Endothelial cell of umbilical vein (primary cell): ENCODE measurements at regions not wholly inside any gene's neighbourhood (a gene's known extent, or its start where the extent isn't known, plus 50 kb on each side); places are given as distances from the start of the nearest gene placed in this dataset.

Experiments used
- CTCF ChIP-seq, 2 donors: IDR thresholded peaks; 1 replicate in 1 of 2; 2 replicates in 1 of 2; pipeline ENCODE4 v1.5.1; 2011; ENCODE audit warnings: low read length in 2 of 2, mild to moderate bottlenecking in 2 of 2, moderate library complexity in 2 of 2, control low read depth in 1 of 2, inconsistent platforms in 1 of 2, low read depth in 1 of 2; ENCODE audit not compliant: insufficient read depth in 1 of 2; ENCODE audit errors: extremely low read depth in 1 of 2
- EZH2 ChIP-seq: IDR thresholded peaks from 2 replicates; pipeline ENCODE4 v1.6.1; 2012; ENCODE audit warnings: borderline replicate concordance, low read depth, mild to moderate bottlenecking, moderate library complexity, low read length, inconsistent platforms; ENCODE audit not compliant: severe bottlenecking
- JUN ChIP-seq: IDR thresholded peaks from 2 replicates; pipeline ENCODE4 v1.6.1; 2011; ENCODE audit warnings: borderline replicate concordance, low read depth; ENCODE audit not compliant: insufficient read length, insufficient read depth
- MAX ChIP-seq: IDR thresholded peaks from 2 replicates; pipeline ENCODE4 v1.6.1; 2011; ENCODE audit not compliant: insufficient read depth, insufficient read length
- POLR2A ChIP-seq: IDR thresholded peaks from 2 replicates; pipeline ENCODE4 v1.6.1; 2012; ENCODE audit warnings: low read depth, mild to moderate bottlenecking, control low read depth, low read length
- POLR2AphosphoS5 ChIP-seq: IDR thresholded peaks from 2 replicates; pipeline ENCODE4 v1.6.1; 2012; ENCODE audit warnings: low read depth, mild to moderate bottlenecking, control low read depth, low read length, moderate library complexity; ENCODE audit not compliant: insufficient read depth

GRCh38 chr9:38342532-38342931 is 50.0 kb upstream of the ALDH1B1 start:
- no peak for TF ChIP-seq POLR2A
- TF ChIP-seq CTCF (IDR thresholded peaks at IDR 0.05; ENCODE audit: extremely low read depth in 1 of 2, insufficient read depth in 1 of 2, low read depth in 1 of 2, low read length in 2 of 2) = no peak
- TF ChIP-seq JUN = no peak
- TF ChIP-seq EZH2 = no peak
- no peak for TF ChIP-seq POLR2AphosphoS5
- TF ChIP-seq MAX = no peak
